OCI-LY3 (cell line): ENCODE measurements at regions not wholly inside any gene's neighbourhood (a gene's known extent, or its start where the extent isn't known, plus 50 kb on each side); places are given as distances from the start of the nearest gene placed in this dataset.

ENCODE experiments used
- H2AFZ ChIP-seq: fragments of 200-600, 300-600 bp; shearing (Covaris generic); 2 replicates; pipeline ENCODE4 v1.6.0; 2014; ENCODE audit warnings: antibody characterized with exemption, low read depth, low read length
- H3K27ac ChIP-seq: fragments of 200-600, 300-600 bp; sonication (generic); 2 replicates; pipeline ENCODE4 v1.5.1; 2014; ENCODE audit warnings: mild to moderate bottlenecking, low read length, moderate library complexity, mixed read lengths
- H3K27me3 ChIP-seq: fragments of 200-600, 300-600 bp; sonication (generic); 2 replicates; pipeline ENCODE4 v1.6.1; 2014; ENCODE audit warnings: low read depth, low read length, mixed read lengths
- H3K36me3 ChIP-seq: fragments of 200-600, 300-600 bp; sonication (generic); replicated peaks from 2 replicates; pipeline ENCODE3; 2014; ENCODE audit warnings: low read depth, low read length, mixed read lengths
- H3K4me1 ChIP-seq: fragments of 300-600, 200-600 bp; sonication (generic); 2 replicates; pipeline ENCODE4 v1.6.1; 2014; ENCODE audit warnings: low read length, mixed read lengths
- H3K4me2 ChIP-seq: fragments of 200-600, 300-600 bp; sonication (generic); 2 replicates; pipeline ENCODE4 v1.6.1; 2014; ENCODE audit warnings: low read length, mixed read lengths
- H3K4me3 ChIP-seq: fragments of 300-600, 200-600 bp; sonication (generic); 2 replicates; pipeline ENCODE4 v1.5.1; 2014; ENCODE audit warnings: antibody characterized with exemption, mild to moderate bottlenecking, low read length, moderate library complexity
- H3K79me2 ChIP-seq: fragments of 300-600, 200-600 bp; shearing (Covaris generic); 2 replicates; pipeline ENCODE4 v1.6.1; 2014; ENCODE audit warnings: mild to moderate bottlenecking, low read length, mixed read lengths
- H3K9ac ChIP-seq: fragments of 300-600, 200-600 bp; shearing (Covaris generic); 2 replicates; pipeline ENCODE4 v1.6.0; 2014; ENCODE audit warnings: mild to moderate bottlenecking, low read length, moderate library complexity
- H3K9me3 ChIP-seq: fragments of 200-600, 300-600 bp; shearing (Covaris generic); 2 replicates; pipeline ENCODE4 v1.6.1; 2014; ENCODE audit warnings: low read length, mixed read lengths; ENCODE audit not compliant: insufficient read depth
- H4K20me1 ChIP-seq: fragments of 200-600, 300-600 bp; sonication (generic); 2 replicates; pipeline ENCODE4 v1.6.1; 2016; ENCODE audit warnings: low read length, mixed read lengths; ENCODE audit not compliant: insufficient read depth
- EZH2phosphoT487 ChIP-seq: fragments of 200-600 bp; shearing (Covaris generic); IDR thresholded peaks from 2 replicates; pipeline ENCODE4 v1.6.1; 2018; ENCODE audit warnings: antibody characterized with exemption, mixed run types, low read depth
- TF ChIP-seq, protein P1 (sequence below): fragments of 200-600, 300-600 bp; sonication (generic); IDR thresholded peaks from 2 replicates; pipeline ENCODE4 v1.5.1; 2014; ENCODE audit warnings: antibody characterized with exemption, low read length, low read depth

DNA sequence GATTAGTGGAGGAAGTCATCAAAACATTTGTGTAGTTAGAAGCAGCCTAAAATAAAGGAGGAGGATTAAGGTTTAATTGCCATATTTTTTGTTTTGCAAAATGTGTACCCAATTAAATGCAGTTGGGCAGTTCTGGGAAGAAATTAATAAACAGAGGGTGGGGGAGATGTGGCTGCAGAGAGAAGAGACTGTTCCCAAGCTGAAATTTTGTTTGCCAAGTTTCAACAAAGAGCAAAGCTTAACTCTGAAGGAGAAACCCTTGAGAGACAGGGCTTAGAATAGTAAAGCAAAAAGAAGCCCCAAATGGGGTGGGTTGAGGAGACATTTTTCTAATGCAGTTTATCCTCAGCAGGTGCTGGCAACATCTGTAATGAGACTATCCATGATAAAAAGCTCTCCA is 298.0 kb upstream of the NRP1 start:
- Histone ChIP-seq H3K79me2 (no peaks in the 10 kb centered on the region), H4K20me1 (no peaks in the 10 kb centered on the region), H3K27ac (no peak overlapping the region), H3K4me1 (no peaks in the 10 kb centered on the region), H3K9ac (no peak overlapping the region), H3K4me3 (no peak overlapping the region), H3K4me2 (no peak overlapping the region), H3K9me3 (no peaks in the 10 kb centered on the region), H3K36me3 (no peaks in the 10 kb centered on the region), H2AFZ (no peak overlapping the region), H3K27me3 (no peaks in the 10 kb centered on the region)
- TF ChIP-seq, protein P1, sequence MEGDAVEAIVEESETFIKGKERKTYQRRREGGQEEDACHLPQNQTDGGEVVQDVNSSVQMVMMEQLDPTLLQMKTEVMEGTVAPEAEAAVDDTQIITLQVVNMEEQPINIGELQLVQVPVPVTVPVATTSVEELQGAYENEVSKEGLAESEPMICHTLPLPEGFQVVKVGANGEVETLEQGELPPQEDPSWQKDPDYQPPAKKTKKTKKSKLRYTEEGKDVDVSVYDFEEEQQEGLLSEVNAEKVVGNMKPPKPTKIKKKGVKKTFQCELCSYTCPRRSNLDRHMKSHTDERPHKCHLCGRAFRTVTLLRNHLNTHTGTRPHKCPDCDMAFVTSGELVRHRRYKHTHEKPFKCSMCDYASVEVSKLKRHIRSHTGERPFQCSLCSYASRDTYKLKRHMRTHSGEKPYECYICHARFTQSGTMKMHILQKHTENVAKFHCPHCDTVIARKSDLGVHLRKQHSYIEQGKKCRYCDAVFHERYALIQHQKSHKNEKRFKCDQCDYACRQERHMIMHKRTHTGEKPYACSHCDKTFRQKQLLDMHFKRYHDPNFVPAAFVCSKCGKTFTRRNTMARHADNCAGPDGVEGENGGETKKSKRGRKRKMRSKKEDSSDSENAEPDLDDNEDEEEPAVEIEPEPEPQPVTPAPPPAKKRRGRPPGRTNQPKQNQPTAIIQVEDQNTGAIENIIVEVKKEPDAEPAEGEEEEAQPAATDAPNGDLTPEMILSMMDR: no peak
- no peak for TF ChIP-seq EZH2phosphoT487

DNA sequence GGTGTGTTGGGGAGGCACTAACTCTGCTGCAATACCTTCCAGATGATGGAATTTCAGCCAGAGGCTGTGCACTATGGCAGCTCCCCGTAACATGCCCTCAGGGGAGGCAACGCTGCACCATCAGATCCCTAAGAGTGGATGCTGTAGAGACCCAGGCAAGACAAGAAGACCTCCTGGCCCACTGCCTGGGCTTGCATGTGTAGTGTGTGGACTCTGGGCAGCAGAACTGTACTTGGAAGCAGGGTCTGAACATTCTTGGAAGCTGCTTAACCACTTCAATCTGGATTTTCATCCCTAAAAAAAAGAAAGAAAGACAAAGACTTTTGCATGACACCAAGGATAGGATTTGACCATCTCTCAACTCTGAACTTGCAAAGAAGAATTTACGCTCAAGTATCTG is 297.5 kb upstream of the NRP1 start:
- Histone ChIP-seq H3K9ac (no peak overlapping the region), H3K27ac (no peak overlapping the region), H3K4me3 (no peak overlapping the region), H3K9me3 (no peaks in the 10 kb centered on the region), H2AFZ (no peak overlapping the region), H3K79me2 (no peaks in the 10 kb centered on the region), H3K4me2 (no peak overlapping the region), H3K4me1 (no peaks in the 10 kb centered on the region), H3K27me3 (no peaks in the 10 kb centered on the region), H4K20me1 (no peaks in the 10 kb centered on the region), H3K36me3 (no peaks in the 10 kb centered on the region)
- TF ChIP-seq EZH2phosphoT487: no peak
- TF ChIP-seq, protein P1: no peak

DNA sequence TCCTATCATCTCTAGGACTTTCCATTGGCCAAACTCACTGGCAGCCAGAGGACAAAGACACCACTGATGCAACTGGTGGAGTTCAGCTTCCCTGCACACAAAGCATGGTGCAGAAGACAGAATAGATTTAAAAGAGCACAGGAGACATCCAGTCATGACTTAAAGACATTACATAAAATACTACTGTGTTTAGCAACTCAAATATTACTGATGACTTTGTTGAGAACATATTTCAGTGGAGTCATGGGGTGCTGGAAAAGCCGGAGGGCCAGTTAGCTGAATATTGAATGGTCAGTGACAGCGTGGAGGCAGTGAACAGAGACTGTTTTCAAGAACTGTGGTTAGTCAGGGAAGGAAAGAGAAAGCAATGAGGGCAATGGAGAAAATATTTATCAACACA is 296.3 kb upstream of the NRP1 start:
- Histone ChIP-seq H4K20me1 (no peaks in the 10 kb centered on the region), H2AFZ (no peak overlapping the region), H3K4me1 (no peaks in the 10 kb centered on the region), H3K9ac (no peak overlapping the region), H3K79me2 (no peaks in the 10 kb centered on the region), H3K9me3 (no peaks in the 10 kb centered on the region), H3K27me3 (no peaks in the 10 kb centered on the region), H3K4me2 (no peak overlapping the region), H3K27ac (no peak overlapping the region), H3K36me3 (no peaks in the 10 kb centered on the region), H3K4me3 (no peak overlapping the region)
- no peak for TF ChIP-seq EZH2phosphoT487
- TF ChIP-seq, protein P1: no peak

DNA sequence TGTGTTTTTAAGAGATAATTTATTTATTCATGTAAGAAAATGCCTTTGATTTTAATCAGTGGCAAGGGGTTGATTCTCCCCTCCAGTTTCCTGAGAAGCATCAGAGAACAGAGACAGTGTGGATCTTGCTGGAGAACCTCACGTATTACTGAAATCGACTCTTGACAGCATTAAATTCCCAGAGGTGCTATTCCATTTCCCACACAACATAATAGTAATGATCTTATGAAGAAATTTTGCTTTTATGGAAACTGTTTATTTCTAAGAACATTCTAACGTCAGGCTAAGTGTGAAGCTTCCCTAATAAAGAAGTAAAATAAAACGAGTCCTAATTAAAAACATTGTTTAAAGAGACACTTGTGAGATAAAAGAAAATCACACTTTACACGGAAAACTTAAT is 293.1 kb upstream of the NRP1 start:
- no peak for TF ChIP-seq EZH2phosphoT487
- TF ChIP-seq, protein P1: no peak

More for the DNA sequence above, 293.1 kb upstream of the NRP1 start:
- Histone ChIP-seq H3K4me3 (no peak overlapping the region), H3K4me2 (no peak overlapping the region), H3K9ac (no peak overlapping the region), H3K36me3 (no peaks in the 10 kb centered on the region), H3K27me3 (no peaks in the 10 kb centered on the region), H2AFZ (no peak overlapping the region), H3K4me1 (no peaks in the 10 kb centered on the region), H3K27ac (no peak overlapping the region), H3K79me2 (no peaks in the 10 kb centered on the region), H3K9me3 (no peaks in the 10 kb centered on the region), H4K20me1 (no peaks in the 10 kb centered on the region)
